RWPE2 (cell line): ENCODE measurements at regions not wholly inside any gene's neighbourhood (a gene's known extent, or its start where the extent isn't known, plus 50 kb on each side); places are given as distances from the start of the nearest gene placed in this dataset.

Source experiments
- ATAC-seq: fragments of 200-7000 bp; cut with Tn5 transposase; 3 replicates; pipeline ENCODE4 v1.9.1; 2021; ENCODE audit warnings: low read depth
- DNase-seq: peaks from one replicate; pipeline ENCODE4 v3.0.0-alpha.2; 2020; ENCODE audit warnings: low spot score
- H3K27ac ChIP-seq: fragments of 450-650 bp; 2 replicates; pipeline ENCODE4 v1.5.1; 2017; ENCODE audit warnings: mild to moderate bottlenecking; ENCODE audit not compliant: poor library complexity, severe bottlenecking
- H3K27me3 ChIP-seq: fragments of 250-450 bp; sonication (Bioruptor Pico); 2 replicates; pipeline ENCODE4 v1.5.1; 2021; ENCODE audit warnings: mild to moderate bottlenecking, moderate library complexity; ENCODE audit not compliant: insufficient read depth, poor library complexity, severe bottlenecking
- H3K36me3 ChIP-seq: fragments of 250-450 bp; sonication (Bioruptor Pico); 2 replicates; pipeline ENCODE4 v1.5.1; 2020; ENCODE audit warnings: low read depth, mild to moderate bottlenecking, moderate library complexity
- H3K4me1 ChIP-seq: fragments of 250-450 bp; sonication (Bioruptor Pico); 2 replicates; pipeline ENCODE4 v1.5.1; 2021; ENCODE audit warnings: mild to moderate bottlenecking, moderate library complexity; ENCODE audit not compliant: insufficient read depth, poor library complexity, severe bottlenecking
- H3K4me3 ChIP-seq: fragments of 250-450 bp; sonication (Bioruptor Pico); 2 replicates; pipeline ENCODE4 v1.5.1; 2021; ENCODE audit warnings: mild to moderate bottlenecking, moderate library complexity; ENCODE audit not compliant: severe bottlenecking
- H3K9me3 ChIP-seq: fragments of 250-450 bp; sonication (Bioruptor Pico); 2 replicates; pipeline ENCODE4 v1.5.1; 2021; ENCODE audit warnings: mild to moderate bottlenecking, moderate library complexity; ENCODE audit not compliant: severe bottlenecking
- TF ChIP-seq, protein P1 (sequence below): fragments of 450-650 bp; IDR thresholded peaks from one replicate; pipeline ENCODE4 v1.5.1; 2017; ENCODE audit warnings: mild to moderate bottlenecking, moderate library complexity; ENCODE audit not compliant: poor library complexity, severe bottlenecking

- H3K27ac ChIP-seq, result peak overlapping the region; percentile 18
- no peaks in the 10 kb centered on the region for H3K27me3 ChIP-seq
- TF ChIP-seq, protein P1, sequence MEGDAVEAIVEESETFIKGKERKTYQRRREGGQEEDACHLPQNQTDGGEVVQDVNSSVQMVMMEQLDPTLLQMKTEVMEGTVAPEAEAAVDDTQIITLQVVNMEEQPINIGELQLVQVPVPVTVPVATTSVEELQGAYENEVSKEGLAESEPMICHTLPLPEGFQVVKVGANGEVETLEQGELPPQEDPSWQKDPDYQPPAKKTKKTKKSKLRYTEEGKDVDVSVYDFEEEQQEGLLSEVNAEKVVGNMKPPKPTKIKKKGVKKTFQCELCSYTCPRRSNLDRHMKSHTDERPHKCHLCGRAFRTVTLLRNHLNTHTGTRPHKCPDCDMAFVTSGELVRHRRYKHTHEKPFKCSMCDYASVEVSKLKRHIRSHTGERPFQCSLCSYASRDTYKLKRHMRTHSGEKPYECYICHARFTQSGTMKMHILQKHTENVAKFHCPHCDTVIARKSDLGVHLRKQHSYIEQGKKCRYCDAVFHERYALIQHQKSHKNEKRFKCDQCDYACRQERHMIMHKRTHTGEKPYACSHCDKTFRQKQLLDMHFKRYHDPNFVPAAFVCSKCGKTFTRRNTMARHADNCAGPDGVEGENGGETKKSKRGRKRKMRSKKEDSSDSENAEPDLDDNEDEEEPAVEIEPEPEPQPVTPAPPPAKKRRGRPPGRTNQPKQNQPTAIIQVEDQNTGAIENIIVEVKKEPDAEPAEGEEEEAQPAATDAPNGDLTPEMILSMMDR, result no peak
- peaks cover 20% of the 10 kb centered on the region for H3K4me1 ChIP-seq
- peak; percentile 40; the same call in 2 of the 3 replicates for ATAC-seq
- H3K9me3 ChIP-seq, result no peaks in the 10 kb centered on the region
- no peaks in the 10 kb centered on the region for H3K36me3 ChIP-seq
- no peak for DNase-seq
- no peak overlapping the region for H3K4me3 ChIP-seq
Observed at GRCh38 chr12:58504143-58504938, 416.0 kb downstream of the LRIG3 start.

DNA sequence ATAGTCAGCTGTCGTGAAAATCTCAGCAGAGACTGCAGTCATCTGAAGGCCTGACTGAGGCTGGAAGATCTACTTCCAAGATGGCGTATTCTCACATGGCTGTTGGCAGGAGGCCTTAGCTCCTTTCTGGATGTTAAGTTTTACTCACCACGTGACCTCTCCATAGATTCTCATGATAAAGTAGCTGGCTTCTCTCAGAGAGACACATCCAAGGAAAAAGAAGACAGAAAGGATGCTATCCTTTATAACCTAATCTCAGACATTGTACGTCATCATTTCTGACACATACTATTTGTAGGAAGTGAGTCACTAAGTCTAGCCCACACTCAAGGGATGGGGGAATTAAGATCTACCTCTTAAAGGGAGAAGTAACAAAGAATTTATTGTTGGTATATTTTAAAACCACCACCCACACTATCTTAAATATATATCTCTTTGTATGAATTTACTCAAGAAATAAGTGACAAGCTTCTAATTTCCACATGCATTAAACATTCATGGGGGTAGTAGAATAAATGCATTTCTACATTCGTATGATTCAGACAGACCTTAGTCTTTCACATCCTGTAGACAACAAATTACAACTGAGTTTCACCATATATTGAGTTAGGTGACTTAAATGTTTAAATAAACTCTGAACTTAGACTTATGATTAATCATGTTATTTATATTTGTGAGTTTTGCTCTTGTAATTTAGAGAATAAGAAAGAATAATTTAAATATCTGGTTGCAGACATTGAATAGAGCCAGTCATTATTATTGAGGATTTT, 411.0 kb downstream of the LRIG3 start:
- ATAC-seq (peak; percentile 87), DNase-seq (no peak)
- TF ChIP-seq, protein P1, result no peak
- H3K4me3 ChIP-seq, result no peak overlapping the region
- H3K4me1 ChIP-seq, result peaks cover 21% of the 10 kb centered on the region
- H3K9me3 ChIP-seq, result no peaks in the 10 kb centered on the region
- H3K27me3 ChIP-seq, result no peaks in the 10 kb centered on the region
- H3K27ac ChIP-seq, result peak overlapping the region; percentile 88
- no peaks in the 10 kb centered on the region for H3K36me3 ChIP-seq

- H3K4me1 ChIP-seq, result peaks cover 13% of the 10 kb centered on the region
- H3K9me3 ChIP-seq, result peaks cover 7% of the 10 kb centered on the region
- TF ChIP-seq, protein P1, result no peak
- H3K27me3 ChIP-seq, result no peaks in the 10 kb centered on the region
- no peaks in the 10 kb centered on the region for H3K36me3 ChIP-seq
- DNase-seq (no peak), ATAC-seq (no peak)
- H3K4me3 ChIP-seq, result no peak overlapping the region
- H3K27ac ChIP-seq, result no peak overlapping the region
Observed at GRCh38 chr12:58513301-58513834, 406.9 kb downstream of the LRIG3 start.

DNA sequence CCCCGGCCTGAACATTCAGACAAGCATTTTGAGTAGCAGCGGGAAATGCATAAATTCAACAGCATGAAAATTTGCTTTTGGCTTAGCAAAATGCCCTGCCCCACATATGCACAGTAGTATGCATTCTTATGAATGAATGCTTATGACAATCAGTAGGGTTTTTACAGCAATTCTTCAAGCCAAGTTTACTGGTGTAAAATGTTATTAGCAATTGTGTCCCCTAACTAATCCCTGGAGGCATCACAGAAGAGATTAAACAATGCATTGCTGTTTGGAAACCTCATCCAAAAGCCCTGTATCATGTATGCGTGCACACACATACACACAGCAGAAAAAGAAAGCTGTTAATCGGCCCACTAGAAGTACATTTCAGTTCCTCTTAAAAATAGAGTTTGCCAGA, 406.5 kb downstream of the LRIG3 start:
- no peak for DNase-seq
- H3K27ac ChIP-seq, result no peak overlapping the region
- peaks cover 13% of the 10 kb centered on the region for H3K4me1 ChIP-seq
- no peaks in the 10 kb centered on the region for H3K27me3 ChIP-seq
- TF ChIP-seq, protein P1, result no peak
- peaks cover 7% of the 10 kb centered on the region for H3K9me3 ChIP-seq
- ATAC-seq, result no peak
- H3K36me3 ChIP-seq, result no peaks in the 10 kb centered on the region
- H3K4me3 ChIP-seq, result no peak overlapping the region
